ENCODE measurements at regions not wholly inside any gene's neighbourhood (a gene's known extent, or its start where the extent isn't known, plus 50 kb on each side); places are given as distances from the start of the nearest gene placed in this dataset.

DNA sequence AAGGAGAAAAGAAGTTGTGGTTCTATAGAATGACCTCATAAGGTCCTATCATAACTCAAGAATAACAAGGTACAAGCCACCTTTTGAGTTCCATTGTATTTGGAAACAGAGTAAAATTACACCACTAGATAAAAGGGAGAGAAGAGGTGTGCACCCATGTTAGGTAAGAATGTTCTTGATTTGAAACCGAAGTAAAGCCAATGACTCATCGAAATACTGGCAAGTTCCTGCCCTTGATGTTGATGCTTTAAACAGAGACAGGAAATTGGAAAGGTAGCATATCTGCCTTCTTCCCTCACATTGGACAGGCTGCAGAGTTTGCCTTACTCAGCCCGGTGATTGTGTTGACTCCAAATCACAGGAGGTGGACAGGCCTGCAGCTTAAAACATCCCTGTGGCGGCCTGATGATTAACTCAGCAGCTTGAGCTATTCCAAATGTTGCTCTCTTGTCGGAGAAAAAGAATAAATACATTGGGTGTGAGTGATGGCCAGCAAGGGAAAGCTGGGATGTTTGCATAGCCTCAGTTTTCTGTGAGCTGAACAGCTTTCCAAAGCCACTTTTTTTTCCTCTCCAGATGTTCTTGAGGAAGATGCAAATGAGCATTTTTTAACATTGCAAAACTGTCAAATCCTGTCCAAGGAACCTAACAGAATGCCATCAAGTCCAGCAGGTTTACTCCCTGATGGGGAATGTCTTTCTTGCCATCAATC is 321.1 kb downstream of the NKX6-1 start:
- no peaks in the 10 kb centered on the region for H3K36me3 ChIP-seq (ENCODE audit: control insufficient read depth, insufficient read depth, low read length)
- no peaks in the 10 kb centered on the region for H3K27me3 ChIP-seq (replicated peaks; ENCODE audit: control insufficient read depth, insufficient read depth, low read length)
- DNase-seq (ENCODE audit: extremely low read depth, insufficient read length) = no peak
- TF ChIP-seq, protein P1, sequence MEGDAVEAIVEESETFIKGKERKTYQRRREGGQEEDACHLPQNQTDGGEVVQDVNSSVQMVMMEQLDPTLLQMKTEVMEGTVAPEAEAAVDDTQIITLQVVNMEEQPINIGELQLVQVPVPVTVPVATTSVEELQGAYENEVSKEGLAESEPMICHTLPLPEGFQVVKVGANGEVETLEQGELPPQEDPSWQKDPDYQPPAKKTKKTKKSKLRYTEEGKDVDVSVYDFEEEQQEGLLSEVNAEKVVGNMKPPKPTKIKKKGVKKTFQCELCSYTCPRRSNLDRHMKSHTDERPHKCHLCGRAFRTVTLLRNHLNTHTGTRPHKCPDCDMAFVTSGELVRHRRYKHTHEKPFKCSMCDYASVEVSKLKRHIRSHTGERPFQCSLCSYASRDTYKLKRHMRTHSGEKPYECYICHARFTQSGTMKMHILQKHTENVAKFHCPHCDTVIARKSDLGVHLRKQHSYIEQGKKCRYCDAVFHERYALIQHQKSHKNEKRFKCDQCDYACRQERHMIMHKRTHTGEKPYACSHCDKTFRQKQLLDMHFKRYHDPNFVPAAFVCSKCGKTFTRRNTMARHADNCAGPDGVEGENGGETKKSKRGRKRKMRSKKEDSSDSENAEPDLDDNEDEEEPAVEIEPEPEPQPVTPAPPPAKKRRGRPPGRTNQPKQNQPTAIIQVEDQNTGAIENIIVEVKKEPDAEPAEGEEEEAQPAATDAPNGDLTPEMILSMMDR (IDR thresholded peaks at IDR 0.05; ENCODE audit: insufficient read depth, low read length, poor library complexity, severe bottlenecking) = no peak
- no peak overlapping the region for H3K4me3 ChIP-seq (replicated peaks; ENCODE audit: low read depth, low read length)

DNA sequence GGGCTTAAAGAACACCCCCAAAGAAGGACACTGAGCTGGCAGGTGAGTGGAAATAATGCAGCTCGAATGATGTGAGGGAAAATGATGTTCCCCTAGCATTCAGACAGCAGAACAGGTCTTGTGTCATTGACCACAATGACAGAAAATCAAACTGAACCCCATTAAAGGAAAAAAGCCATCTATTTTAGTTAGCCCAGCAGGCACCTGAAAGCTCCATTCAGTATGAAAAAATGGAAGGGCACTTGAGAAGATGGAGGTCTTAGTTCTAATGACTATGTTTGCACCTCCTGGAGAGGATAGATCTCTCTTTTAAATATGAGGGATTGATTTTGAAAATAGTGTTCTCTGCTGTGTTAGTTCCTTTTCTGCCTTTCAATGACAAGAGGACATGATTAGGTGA is 323.1 kb downstream of the NKX6-1 start:
- no peak overlapping the region for H3K4me3 ChIP-seq (replicated peaks; ENCODE audit: low read depth, low read length)
- DNase-seq (ENCODE audit: extremely low read depth, insufficient read length) = no peak
- H3K27me3 ChIP-seq (replicated peaks; ENCODE audit: control insufficient read depth, insufficient read depth, low read length) = no peaks in the 10 kb centered on the region
- H3K36me3 ChIP-seq (ENCODE audit: control insufficient read depth, insufficient read depth, low read length) = no peaks in the 10 kb centered on the region
- TF ChIP-seq, protein P1 (IDR thresholded peaks at IDR 0.05; ENCODE audit: insufficient read depth, low read length, poor library complexity, severe bottlenecking) = no peak

DNA sequence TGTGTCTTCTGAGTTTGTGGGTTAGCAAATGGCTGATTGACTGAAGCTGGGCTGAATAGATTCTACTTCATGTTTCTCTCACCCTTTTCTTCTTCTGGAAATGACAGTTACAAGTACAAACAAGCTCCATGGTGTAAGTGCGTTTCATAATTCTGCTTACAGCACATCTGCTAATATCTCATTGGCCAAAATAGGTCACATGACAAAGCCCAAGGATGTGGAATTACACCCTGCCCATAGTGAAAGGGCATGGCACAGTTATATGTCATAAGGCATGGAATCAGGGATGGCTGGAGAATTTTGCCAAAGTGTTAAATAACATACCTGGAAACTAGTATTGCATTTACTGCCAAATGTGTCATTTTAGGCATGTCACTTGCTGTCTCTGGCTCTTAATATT is 327.2 kb downstream of the NKX6-1 start:
- DNase-seq (ENCODE audit: extremely low read depth, insufficient read length) = no peak
- no peak overlapping the region for H3K4me3 ChIP-seq (replicated peaks; ENCODE audit: low read depth, low read length)
- H3K27me3 ChIP-seq (replicated peaks; ENCODE audit: control insufficient read depth, insufficient read depth, low read length) = no peaks in the 10 kb centered on the region
- TF ChIP-seq, protein P1 (IDR thresholded peaks at IDR 0.05; ENCODE audit: insufficient read depth, low read length, poor library complexity, severe bottlenecking) = no peak
- H3K36me3 ChIP-seq (ENCODE audit: control insufficient read depth, insufficient read depth, low read length) = no peaks in the 10 kb centered on the region

DNA sequence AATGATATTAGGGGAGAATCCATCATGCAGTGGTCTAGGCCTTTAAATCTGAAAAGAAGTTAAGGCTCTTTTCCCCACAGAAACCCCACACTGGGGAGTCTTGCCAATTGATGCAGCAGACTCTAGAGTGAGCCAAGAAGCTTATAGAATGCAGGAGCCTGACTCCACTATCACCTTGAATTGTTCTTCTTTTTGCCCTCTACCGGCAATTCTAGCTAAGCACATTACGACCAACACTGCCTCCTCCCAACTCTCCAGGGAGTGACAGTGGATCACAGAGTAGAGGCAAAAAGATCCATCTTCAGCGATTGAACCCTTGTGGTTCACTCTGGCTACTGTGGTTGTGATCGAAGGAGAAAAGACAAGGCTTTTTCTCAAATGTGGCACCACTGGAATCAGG is 331.5 kb downstream of the NKX6-1 start:
- Histone ChIP-seq H3K4me3 (replicated peaks; ENCODE audit: low read depth, low read length) (no peak overlapping the region), H3K27me3 (replicated peaks; ENCODE audit: control insufficient read depth, insufficient read depth, low read length) (no peaks in the 10 kb centered on the region; the same call in 1 of the 2 replicates), H3K36me3 (ENCODE audit: control insufficient read depth, insufficient read depth, low read length) (no peaks in the 10 kb centered on the region)
- TF ChIP-seq, protein P1 (IDR thresholded peaks at IDR 0.05; ENCODE audit: insufficient read depth, low read length, poor library complexity, severe bottlenecking) = no peak
- no peak for DNase-seq (ENCODE audit: extremely low read depth, insufficient read length)

DNA sequence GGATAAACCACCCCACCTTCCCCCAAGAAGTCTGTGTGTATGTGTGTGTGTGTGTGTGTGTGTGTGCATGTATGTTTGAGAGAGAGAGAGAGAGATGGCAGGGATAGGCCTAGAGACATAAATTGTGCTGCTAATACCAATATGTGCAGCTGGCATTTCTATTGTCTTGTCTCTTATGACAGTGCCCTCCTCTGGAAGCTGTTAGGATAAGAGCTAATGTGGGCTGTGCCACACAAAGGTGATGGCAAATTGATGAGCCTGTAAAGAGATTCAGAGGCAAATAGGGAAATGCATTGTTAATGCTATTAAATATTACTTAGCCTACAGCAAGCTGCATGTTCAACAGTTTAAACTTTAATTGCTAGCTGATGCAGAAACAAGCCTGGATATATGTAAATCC is 332.0 kb downstream of the NKX6-1 start:
- no peak overlapping the region for H3K4me3 ChIP-seq (replicated peaks; ENCODE audit: low read depth, low read length)
- no peaks in the 10 kb centered on the region; the same call in 1 of the 2 replicates for H3K27me3 ChIP-seq (replicated peaks; ENCODE audit: control insufficient read depth, insufficient read depth, low read length)
- H3K36me3 ChIP-seq (ENCODE audit: control insufficient read depth, insufficient read depth, low read length) = no peaks in the 10 kb centered on the region
- TF ChIP-seq, protein P1 (IDR thresholded peaks at IDR 0.05; ENCODE audit: insufficient read depth, low read length, poor library complexity, severe bottlenecking) = no peak
- DNase-seq (ENCODE audit: extremely low read depth, insufficient read length) = no peak
